SU-DHL-6 (cell line): ENCODE measurements at regions not wholly inside any gene's neighbourhood (a gene's known extent, or its start where the extent isn't known, plus 50 kb on each side); places are given as distances from the start of the nearest gene placed in this dataset.

Source experiments
- CTCF ChIP-seq: fragments of 200-600 bp; sonication (generic); IDR thresholded peaks from one replicate; pipeline ENCODE4 v1.5.1; 2017; ENCODE audit warnings: antibody characterized with exemption, mild to moderate bottlenecking, low read length, moderate library complexity; ENCODE audit not compliant: insufficient read depth, poor library complexity, severe bottlenecking
- EZH2phosphoT487 ChIP-seq: fragments of 200-600 bp; sonication (generic), shearing (Covaris generic); conservative IDR thresholded peaks from 2 replicates; pipeline ENCODE4 v1.6.1; 2018; ENCODE audit warnings: mild to moderate bottlenecking, antibody characterized with exemption, low read length, moderate library complexity, mixed read lengths

GRCh38 chr7:18293759-18294158 lies 201.8 kb upstream of the HDAC9 start:
- no peak for TF ChIP-seq EZH2phosphoT487
- no peak for TF ChIP-seq CTCF
